ENCODE measurements at regions not wholly inside any gene's neighbourhood (a gene's known extent, or its start where the extent isn't known, plus 50 kb on each side); places are given as distances from the start of the nearest gene placed in this dataset.

DNA sequence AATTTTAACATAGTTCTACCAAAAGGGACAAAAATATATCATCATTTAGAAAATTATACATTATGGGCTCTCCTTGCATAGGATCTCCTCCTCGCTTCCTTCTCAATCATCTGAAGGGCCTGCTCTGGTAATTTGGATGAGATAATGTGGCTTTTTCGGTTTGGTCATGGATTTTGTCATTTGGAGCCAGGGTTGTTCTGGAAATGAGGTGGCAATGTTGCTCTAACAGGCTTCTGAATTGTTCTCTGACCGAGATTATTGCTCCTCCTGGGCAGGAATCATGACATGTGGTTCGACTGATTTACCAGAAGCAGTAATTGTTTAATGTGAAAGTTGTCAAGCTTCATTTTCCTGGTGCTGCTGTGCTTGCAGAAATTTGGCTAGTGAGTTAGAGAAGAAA lies 194.7 kb upstream of the ERBB4 start:
- no peak for TF ChIP-seq EZH2 (IDR thresholded peaks at IDR 0.05; ENCODE audit: borderline replicate concordance)
- TF ChIP-seq, protein P1, sequence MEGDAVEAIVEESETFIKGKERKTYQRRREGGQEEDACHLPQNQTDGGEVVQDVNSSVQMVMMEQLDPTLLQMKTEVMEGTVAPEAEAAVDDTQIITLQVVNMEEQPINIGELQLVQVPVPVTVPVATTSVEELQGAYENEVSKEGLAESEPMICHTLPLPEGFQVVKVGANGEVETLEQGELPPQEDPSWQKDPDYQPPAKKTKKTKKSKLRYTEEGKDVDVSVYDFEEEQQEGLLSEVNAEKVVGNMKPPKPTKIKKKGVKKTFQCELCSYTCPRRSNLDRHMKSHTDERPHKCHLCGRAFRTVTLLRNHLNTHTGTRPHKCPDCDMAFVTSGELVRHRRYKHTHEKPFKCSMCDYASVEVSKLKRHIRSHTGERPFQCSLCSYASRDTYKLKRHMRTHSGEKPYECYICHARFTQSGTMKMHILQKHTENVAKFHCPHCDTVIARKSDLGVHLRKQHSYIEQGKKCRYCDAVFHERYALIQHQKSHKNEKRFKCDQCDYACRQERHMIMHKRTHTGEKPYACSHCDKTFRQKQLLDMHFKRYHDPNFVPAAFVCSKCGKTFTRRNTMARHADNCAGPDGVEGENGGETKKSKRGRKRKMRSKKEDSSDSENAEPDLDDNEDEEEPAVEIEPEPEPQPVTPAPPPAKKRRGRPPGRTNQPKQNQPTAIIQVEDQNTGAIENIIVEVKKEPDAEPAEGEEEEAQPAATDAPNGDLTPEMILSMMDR (IDR thresholded peaks at IDR 0.05; ENCODE audit: poor library complexity): no peak
- TF ChIP-seq EZH2phosphoT487 (IDR thresholded peaks at IDR 0.05; ENCODE audit: low read depth, severe bottlenecking, unreplicated experiment): no peak
